Calu3 (cell line): ENCODE measurements at regions not wholly inside any gene's neighbourhood (a gene's known extent, or its start where the extent isn't known, plus 50 kb on each side); places are given as distances from the start of the nearest gene placed in this dataset.

ENCODE experiments used
- BruUV-seq: library from RNA; stranded (reverse); fragments of 400-500 nt; replicated peaks from 2 replicates; lab custom pipeline; 2021; lab: Mats Ljungman, UMichigan
- CTCF ChIA-PET: fragments of 300-600 bp; sonication (Branson Sonifier 250); formaldehyde crosslinking; loops from one replicate; lab custom pipeline; 2022; ENCODE audit warnings: antibody characterized with exemption; lab: Charles Lee
- DNase-seq: peaks from one replicate; pipeline ENCODE4 v3.0.0; 2022
- H3K27ac Mint-ChIP-seq: one replicate; pipeline ENCODE4 v1.8.0; 2022; ENCODE audit warnings: mixed read lengths; ENCODE audit not compliant: unreplicated experiment
- H3K27me3 Mint-ChIP-seq: one replicate; pipeline ENCODE4 v1.8.0; 2022; ENCODE audit warnings: mixed read lengths; ENCODE audit not compliant: unreplicated experiment
- H3K36me3 Mint-ChIP-seq: one replicate; pipeline ENCODE4 v1.8.0; 2022; ENCODE audit warnings: mild to moderate bottlenecking, moderate library complexity, mixed read lengths; ENCODE audit not compliant: insufficient read depth, unreplicated experiment
- H3K4me1 Mint-ChIP-seq: one replicate; pipeline ENCODE4 v1.8.0; 2022; ENCODE audit warnings: mild to moderate bottlenecking, low read depth, mixed read lengths; ENCODE audit not compliant: unreplicated experiment
- H3K4me3 Mint-ChIP-seq: one replicate; pipeline ENCODE4 v1.8.0; 2022; ENCODE audit warnings: mild to moderate bottlenecking, low read depth, moderate library complexity, mixed read lengths; ENCODE audit not compliant: unreplicated experiment
- H3K9me3 Mint-ChIP-seq: one replicate; pipeline ENCODE4 v1.8.0; 2022; ENCODE audit warnings: low read depth, mixed read lengths; ENCODE audit not compliant: unreplicated experiment
- CTCF ChIP-seq: fragments of 200-600 bp; IDR thresholded peaks from one replicate; pipeline ENCODE4 v1.8.0; 2022; ENCODE audit warnings: antibody characterized with exemption; ENCODE audit not compliant: unreplicated experiment
- intact Hi-C: fragments of 100-400 bp; cut with micrococcal nuclease; formaldehyde crosslinking; loops from one replicate; pipeline ENCODE4 v1.10.0; 2022; ENCODE audit not compliant: unreplicated experiment

- Mint-ChIP-seq H3K27ac (no peak overlapping the region), H3K4me3 (no peak overlapping the region), H3K36me3 (no peaks in the 10 kb centered on the region), H3K9me3 (no peaks in the 10 kb centered on the region), H3K4me1 (no peaks in the 10 kb centered on the region), H3K27me3 (no peaks in the 10 kb centered on the region)
- CTCF ChIA-PET = no interaction called here
- DNase-seq = no peak
- no peak for TF ChIP-seq CTCF
- intact Hi-C loops = no loop called here
- no TSS peak for BruUV-seq
Observed at GRCh38 chr4:100696531-100696930, 178.7 kb upstream of the EMCN start.

DNA sequence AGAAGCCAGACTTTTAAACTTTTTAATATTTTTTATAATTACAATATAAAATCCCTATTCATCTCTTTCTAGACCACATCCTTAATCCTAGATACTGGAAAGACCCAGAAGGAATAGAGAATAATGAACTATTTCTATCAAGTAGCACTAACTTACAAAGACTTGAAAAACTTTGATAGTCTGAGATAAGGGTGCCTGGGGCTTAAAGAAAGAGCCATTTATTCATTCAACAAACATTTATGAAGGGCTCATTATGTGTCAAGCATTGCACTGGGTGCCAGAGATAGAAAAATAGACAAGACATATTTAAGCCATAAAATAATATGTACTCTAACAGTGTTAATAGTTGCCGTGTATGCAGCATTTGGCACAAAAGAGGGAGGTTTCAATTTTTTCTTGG lies 178.0 kb upstream of the EMCN start:
- H3K36me3 Mint-ChIP-seq = no peaks in the 10 kb centered on the region
- no peak for DNase-seq
- H3K27ac Mint-ChIP-seq = no peak overlapping the region
- no peaks in the 10 kb centered on the region for H3K9me3 Mint-ChIP-seq
- no peaks in the 10 kb centered on the region for H3K4me1 Mint-ChIP-seq
- no peaks in the 10 kb centered on the region for H3K27me3 Mint-ChIP-seq
- CTCF ChIA-PET = no interaction called here
- no TSS peak for BruUV-seq
- no peak overlapping the region for H3K4me3 Mint-ChIP-seq
- intact Hi-C loops = no loop called here
- no peak for TF ChIP-seq CTCF

DNA sequence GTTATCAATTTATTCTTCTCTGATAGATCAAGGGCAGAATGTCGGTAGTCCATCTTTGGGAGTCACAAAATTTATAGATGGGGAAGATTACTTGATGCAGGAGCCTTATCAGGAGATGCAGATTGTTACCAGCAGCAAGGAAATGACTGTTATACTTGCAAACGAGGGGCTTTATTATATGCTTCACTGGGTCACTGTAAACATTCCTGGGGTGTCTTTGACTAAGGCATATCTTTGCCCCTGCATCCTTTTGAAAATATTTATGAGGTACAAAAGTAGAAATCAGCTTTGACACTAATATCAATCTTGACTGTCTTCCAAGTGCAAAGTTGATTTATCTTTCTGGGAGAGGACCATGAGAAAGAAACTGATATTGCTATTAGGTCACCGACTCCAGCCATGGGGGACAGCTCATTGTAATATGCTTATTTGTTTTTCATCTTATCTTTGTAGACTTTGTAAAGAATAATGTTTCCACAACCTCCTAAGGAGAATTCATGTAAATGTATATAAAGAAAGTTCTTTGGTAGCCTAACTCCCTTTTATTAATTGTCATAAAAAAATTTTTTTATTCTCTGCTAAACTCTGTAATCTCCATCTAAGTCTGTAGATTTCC lies 177.3 kb upstream of the EMCN start:
- intact Hi-C loops = no loop called here
- CTCF ChIA-PET = no interaction called here
- DNase-seq = no peak
- Mint-ChIP-seq H3K27me3 (no peaks in the 10 kb centered on the region), H3K4me1 (no peaks in the 10 kb centered on the region), H3K27ac (no peak overlapping the region), H3K9me3 (no peaks in the 10 kb centered on the region), H3K4me3 (no peak overlapping the region), H3K36me3 (no peaks in the 10 kb centered on the region)
- TF ChIP-seq CTCF = no peak
- no TSS peak for BruUV-seq

DNA sequence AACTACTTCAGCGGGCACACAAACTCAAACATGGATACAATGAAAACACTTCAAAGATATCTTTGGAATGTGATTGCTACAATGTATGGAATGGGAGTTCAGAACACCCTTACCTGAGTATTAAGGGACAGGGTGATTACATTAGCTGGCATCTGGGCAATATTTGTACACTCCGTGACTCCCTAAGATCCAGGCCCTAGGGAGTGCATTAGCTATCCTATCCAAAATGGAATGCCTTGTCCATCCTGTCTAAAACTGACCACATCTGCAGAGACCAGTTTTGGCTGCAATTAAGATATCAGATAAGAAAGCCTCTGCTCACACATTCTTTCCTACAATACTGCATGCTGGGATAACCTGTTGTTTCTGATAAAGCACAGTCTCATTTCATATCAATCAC lies 176.6 kb upstream of the EMCN start:
- intact Hi-C loops = no loop called here
- Mint-ChIP-seq H3K36me3 (no peaks in the 10 kb centered on the region), H3K4me3 (no peak overlapping the region), H3K27ac (no peak overlapping the region), H3K4me1 (no peaks in the 10 kb centered on the region), H3K9me3 (no peaks in the 10 kb centered on the region), H3K27me3 (no peaks in the 10 kb centered on the region)
- CTCF ChIA-PET = no interaction called here
- no peak for TF ChIP-seq CTCF
- no peak for DNase-seq
- BruUV-seq = no TSS peak
